ENCODE measurements at regions not wholly inside any gene's neighbourhood (a gene's known extent, or its start where the extent isn't known, plus 50 kb on each side); places are given as distances from the start of the nearest gene placed in this dataset.

- no peak for TF ChIP-seq CTCF (IDR thresholded peaks at IDR 0.05)
- H3K4me3 ChIP-seq, result no peak overlapping the region
- no peaks in the 10 kb centered on the region for H3K9me3 ChIP-seq
- H3K4me1 ChIP-seq, result no peaks in the 10 kb centered on the region
- H3K36me3 ChIP-seq, result no peaks in the 10 kb centered on the region
- H3K27ac ChIP-seq, result no peak overlapping the region
- intact Hi-C loops (cut with DNase I), result no loop called here
- DNase-seq (ENCODE audit: low spot score in 2 of 2), result no peak
- no peaks in the 10 kb centered on the region for H3K27me3 ChIP-seq
Measured at GRCh38 chr1:96481409-96481808, 240.2 kb upstream of the PTBP2 start.

- Histone ChIP-seq H3K36me3 (no peaks in the 10 kb centered on the region), H3K9me3 (no peaks in the 10 kb centered on the region), H3K4me1 (no peaks in the 10 kb centered on the region), H3K27me3 (no peaks in the 10 kb centered on the region), H3K4me3 (no peak overlapping the region), H3K27ac (no peak overlapping the region)
- TF ChIP-seq CTCF (IDR thresholded peaks at IDR 0.05), result no peak
- DNase-seq (ENCODE audit: low spot score in 2 of 2), result no peak
- intact Hi-C loops (cut with DNase I), result no loop called here
Measured at GRCh38 chr1:96482616-96483015, 239.0 kb upstream of the PTBP2 start.

GRCh38 chr1:96487394-96487793, 234.2 kb upstream of the PTBP2 start:
- no peaks in the 10 kb centered on the region for H3K36me3 ChIP-seq
- no peak for DNase-seq (ENCODE audit: low spot score in 2 of 2)
- no peaks in the 10 kb centered on the region for H3K4me1 ChIP-seq
- no peak for TF ChIP-seq CTCF (IDR thresholded peaks at IDR 0.05)
- no peak overlapping the region for H3K27ac ChIP-seq
- H3K4me3 ChIP-seq, result peak overlapping the region in 1 of 2 donors; percentile 21
- H3K9me3 ChIP-seq, result no peaks in the 10 kb centered on the region
- H3K27me3 ChIP-seq, result no peaks in the 10 kb centered on the region
- intact Hi-C loops (cut with DNase I), result no loop called here

- Histone ChIP-seq H3K27me3 (no peaks in the 10 kb centered on the region), H3K9me3 (no peaks in the 10 kb centered on the region), H3K36me3 (no peaks in the 10 kb centered on the region), H3K4me3 (no peak overlapping the region), H3K4me1 (no peaks in the 10 kb centered on the region), H3K27ac (no peak overlapping the region)
- no peak for DNase-seq (ENCODE audit: low spot score in 2 of 2)
- intact Hi-C loops (cut with DNase I), result no loop called here
- no peak for TF ChIP-seq CTCF (IDR thresholded peaks at IDR 0.05)
Measured at GRCh38 chr1:96487971-96488370, 233.6 kb upstream of the PTBP2 start.

GRCh38 chr1:96488777-96489176, 232.8 kb upstream of the PTBP2 start:
- Histone ChIP-seq H3K27ac (no peak overlapping the region), H3K36me3 (no peaks in the 10 kb centered on the region), H3K9me3 (no peaks in the 10 kb centered on the region), H3K4me1 (no peaks in the 10 kb centered on the region), H3K27me3 (no peaks in the 10 kb centered on the region), H3K4me3 (no peak overlapping the region)
- intact Hi-C loops (cut with DNase I), result no loop called here
- TF ChIP-seq CTCF (IDR thresholded peaks at IDR 0.05), result no peak
- no peak for DNase-seq (ENCODE audit: low spot score in 2 of 2)

GRCh38 chr1:96492236-96492635, 229.3 kb upstream of the PTBP2 start:
- H3K27ac ChIP-seq, result no peak overlapping the region
- H3K4me1 ChIP-seq, result no peaks in the 10 kb centered on the region
- no peaks in the 10 kb centered on the region for H3K36me3 ChIP-seq
- H3K27me3 ChIP-seq, result no peaks in the 10 kb centered on the region
- no peaks in the 10 kb centered on the region for H3K9me3 ChIP-seq
- intact Hi-C loops (cut with DNase I), result no loop called here
- no peak for DNase-seq (ENCODE audit: low spot score in 2 of 2)
- no peak for TF ChIP-seq CTCF (IDR thresholded peaks at IDR 0.05)
- no peak overlapping the region for H3K4me3 ChIP-seq
